ENCODE measurements at regions not wholly inside any gene's neighbourhood (a gene's known extent, or its start where the extent isn't known, plus 50 kb on each side); places are given as distances from the start of the nearest gene placed in this dataset.

DNA sequence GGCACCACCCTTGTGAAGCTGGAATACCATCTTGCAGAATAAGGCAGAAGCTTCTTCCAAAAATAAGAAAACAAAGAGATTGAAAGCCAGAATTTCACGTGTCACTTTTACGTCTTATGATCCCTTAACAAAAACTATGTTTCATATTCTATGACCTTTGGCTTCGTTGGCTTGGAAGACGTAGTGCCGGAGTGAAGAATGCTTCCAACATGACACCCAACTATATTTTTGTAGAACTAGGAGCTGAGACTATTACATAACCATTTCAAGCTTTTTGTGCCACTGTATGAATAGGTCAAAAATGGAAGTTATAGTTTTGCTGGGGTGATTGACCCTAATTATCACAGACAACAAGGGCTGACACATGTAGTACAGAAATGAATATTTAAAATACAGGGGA, 996.2 kb downstream of the ADGRL3 start:
- DNase-seq: no peak

GRCh38 chr4:62194342-62194741, 994.2 kb downstream of the ADGRL3 start:
- no peak for DNase-seq

GRCh38 chr4:62193761-62194160, 993.6 kb downstream of the ADGRL3 start:
- DNase-seq: no peak

DNA sequence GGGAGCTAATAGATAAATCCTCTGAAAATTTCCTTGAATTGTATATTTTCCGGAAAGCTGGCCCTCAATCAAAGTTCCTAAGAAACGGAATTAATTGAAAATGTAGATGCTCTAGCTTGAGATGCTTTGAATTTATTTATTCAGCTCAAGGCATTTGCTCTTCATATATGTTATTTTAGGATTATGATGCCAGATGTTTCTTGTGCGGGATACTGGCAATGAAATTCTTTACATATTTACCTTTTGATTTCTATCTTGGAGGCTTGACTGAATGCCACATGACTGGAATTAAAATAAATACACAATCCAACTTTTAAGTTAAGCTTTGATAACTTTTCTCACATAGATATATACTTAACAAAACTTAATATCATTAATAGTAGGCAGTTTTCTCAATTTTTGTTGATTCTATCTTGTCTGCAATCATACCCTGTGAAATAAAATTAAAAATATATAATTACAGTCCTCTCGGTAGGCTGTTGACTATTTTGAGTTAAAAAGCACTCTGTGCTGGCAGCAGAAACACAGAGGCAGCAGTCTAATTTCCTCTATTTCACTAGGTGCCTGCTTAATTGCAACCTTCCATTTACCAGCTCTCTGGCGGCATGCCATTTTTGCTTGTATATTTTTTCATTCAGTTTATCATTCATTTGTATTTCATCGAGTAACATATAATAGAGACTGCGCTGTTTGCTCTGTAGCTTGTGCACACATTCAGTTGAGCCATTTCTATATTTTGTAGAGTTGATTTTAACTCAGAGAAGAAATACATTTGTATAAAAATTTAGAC, 991.5 kb downstream of the ADGRL3 start:
- DNase-seq: peak in 1 of 2 experiments; percentile 2

GRCh38 chr4:62170235-62170634, 970.1 kb downstream of the ADGRL3 start:
- no peak for DNase-seq

GRCh38 chr4:62168681-62169080, 968.6 kb downstream of the ADGRL3 start:
- DNase-seq: no peak

DNA sequence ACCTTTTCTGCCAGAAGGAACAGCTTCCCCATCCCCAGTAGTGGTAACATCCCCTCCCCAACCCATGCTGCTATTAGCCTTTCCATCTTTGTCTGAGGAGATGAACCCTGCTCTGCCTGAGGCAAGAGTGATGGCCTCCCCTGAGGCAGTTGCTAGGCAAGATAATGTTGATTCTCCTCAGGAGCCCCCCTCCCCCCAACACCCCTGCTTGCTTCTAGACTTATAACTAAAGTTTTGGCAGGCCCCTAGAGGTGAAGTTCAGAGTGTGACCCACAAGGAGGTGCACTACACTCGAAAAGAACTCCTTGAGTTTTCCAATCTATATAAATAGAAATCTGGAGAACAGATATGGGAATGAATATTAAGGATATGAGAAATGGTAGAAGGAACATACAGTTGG, 962.5 kb downstream of the ADGRL3 start:
- DNase-seq: no peak

- DNase-seq: no peak
These were observed 961.3 kb downstream of the ADGRL3 start for GRCh38 chr4:62161446-62161845.

DNA sequence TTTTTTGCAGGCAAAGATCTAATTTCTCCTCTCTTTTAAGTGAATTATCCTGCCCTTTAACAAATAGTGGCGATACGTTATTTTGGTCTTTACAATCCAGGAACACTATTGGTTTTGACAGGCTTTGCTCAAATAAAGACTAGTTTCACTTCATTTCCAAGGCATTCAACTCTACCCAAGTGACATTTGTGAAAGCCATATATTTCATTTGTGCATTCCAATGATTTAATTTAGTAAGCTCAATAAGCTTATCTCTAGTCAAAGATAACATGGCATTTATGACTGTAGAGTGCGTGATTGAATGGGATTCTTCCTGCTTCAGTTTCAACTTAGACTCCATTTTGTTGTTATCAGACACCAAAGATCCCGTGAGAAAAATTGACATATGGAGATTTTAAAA, 959.8 kb downstream of the ADGRL3 start:
- DNase-seq: no peak

DNA sequence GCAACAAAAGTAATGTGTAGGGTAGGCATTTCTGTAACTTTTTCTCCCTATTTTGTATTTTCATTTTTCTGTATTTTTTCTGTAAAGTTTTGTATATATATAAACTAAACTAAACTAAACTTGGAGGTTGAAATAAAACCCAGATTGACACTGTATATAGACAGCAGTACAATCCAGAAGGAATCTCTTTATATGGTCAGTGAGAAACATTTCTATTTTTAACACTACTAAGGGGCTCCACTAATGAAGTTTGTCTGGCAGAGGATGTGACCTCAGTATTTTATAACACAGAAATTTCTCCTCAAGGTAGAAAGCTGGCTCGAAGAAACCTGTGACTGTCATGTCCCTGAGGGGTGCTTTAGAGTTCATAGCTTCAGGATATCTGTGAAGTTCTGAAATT, 959.2 kb downstream of the ADGRL3 start:
- DNase-seq: no peak

DNA sequence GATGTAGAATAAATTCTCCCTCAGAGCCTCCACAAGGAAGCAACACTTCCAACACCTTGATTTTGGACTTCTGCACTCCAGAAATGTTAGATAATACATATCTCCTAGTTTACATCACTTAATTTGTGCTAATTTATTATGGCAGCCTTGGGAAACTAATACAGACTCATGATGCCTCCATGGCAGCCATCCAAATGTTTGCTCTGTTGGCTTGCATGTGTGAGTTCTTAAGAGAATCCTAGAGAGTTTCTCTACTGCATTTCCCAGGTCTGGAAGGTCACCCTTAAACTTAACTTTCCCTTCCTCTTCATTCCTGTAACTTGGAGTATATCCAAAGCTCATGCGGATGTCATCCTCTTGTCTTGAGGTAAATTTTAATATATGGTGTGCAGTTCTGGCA, 956.1 kb downstream of the ADGRL3 start:
- DNase-seq: no peak

DNA sequence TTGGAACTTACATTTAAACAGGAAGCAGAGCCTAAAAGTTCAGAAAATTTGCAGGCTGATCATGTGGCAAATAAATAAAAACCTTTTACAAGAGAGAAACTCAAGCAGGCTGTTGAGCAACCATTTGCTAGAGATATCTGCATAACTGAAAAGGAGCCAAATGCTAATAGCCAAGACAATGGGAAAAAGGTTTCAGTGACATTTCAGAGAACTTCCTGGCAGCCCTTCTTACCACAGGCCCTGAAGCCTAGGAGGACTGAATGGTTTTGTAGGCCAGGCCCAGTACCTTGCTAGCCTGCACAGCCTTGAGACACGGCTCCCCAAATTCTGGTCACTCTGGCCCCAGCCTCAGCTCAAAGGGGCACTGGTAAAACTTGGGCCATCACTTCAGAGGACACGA, 945.1 kb downstream of the ADGRL3 start:
- no peak for DNase-seq

- DNase-seq: no peak
These were observed 944.3 kb downstream of the ADGRL3 start for GRCh38 chr4:62144431-62144830.

DNA sequence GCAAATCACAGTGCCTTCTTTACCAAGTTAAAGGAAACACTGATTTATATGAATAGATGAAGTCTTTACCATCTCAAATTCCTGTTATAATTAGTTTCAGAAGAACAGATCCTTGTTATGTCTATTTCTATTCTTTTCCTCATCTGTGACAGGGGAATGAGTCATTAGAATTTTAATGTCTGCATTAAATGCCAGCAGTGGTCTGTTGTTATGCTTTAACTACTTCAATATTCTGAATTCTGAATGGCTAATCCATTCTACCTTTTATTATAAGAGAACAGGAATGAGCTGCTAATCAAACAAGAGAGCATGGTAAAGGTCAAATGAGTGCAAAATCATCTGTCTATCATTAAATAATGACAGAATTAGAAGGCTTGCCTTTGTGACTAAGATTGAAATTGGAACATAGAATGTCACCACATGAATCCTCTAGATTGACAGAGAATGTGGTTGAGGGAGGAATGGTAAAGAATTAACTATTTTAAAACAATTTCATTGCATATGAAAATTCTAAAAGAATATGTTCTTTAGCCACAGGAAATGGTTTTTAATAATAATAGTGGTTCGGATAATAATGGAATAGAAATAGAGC, 935.5 kb downstream of the ADGRL3 start:
- DNase-seq: no peak

- DNase-seq: no peak
These were observed 933.9 kb downstream of the ADGRL3 start for GRCh38 chr4:62133977-62134376.

DNA sequence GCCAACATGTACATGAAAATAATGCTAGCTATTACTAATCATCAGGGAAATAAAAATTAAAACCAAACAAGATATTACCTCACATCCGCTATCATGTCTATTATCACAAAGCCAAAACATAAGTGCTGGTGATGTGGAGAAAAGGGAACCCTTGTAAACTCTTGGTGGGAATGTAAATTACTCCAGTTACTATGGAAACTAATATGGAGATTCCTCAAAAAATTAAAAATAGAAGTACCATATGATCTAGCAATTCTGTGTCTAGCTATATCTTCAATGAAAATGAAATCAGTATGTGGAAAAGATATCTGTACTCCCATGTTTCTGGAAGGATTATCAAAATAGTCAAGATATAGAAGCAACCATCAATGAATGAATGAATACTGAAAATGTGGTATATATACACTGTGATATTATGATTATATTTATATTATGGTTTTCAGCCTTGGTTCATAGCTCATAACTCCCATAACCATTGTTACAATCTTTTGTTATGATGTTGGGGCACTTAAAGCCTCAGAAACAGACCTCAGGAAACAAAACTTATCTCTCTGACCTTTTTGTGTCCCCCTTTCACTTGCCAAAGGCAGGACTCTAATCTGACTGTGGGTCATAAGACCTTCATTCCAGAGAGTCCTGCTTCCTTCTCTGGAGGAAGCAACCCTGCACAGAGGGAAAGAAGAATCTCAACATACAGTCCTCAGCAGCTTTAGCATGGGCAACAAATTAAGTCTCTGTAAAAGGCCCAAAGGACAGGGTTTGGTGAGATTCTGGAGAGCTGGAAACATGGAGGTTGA, 933.2 kb downstream of the ADGRL3 start:
- no peak for DNase-seq

GRCh38 chr4:62131049-62131448, 930.9 kb downstream of the ADGRL3 start:
- DNase-seq: no peak

GRCh38 chr4:62130637-62131036, 930.5 kb downstream of the ADGRL3 start:
- DNase-seq: peak; percentile 96 to 97

DNA sequence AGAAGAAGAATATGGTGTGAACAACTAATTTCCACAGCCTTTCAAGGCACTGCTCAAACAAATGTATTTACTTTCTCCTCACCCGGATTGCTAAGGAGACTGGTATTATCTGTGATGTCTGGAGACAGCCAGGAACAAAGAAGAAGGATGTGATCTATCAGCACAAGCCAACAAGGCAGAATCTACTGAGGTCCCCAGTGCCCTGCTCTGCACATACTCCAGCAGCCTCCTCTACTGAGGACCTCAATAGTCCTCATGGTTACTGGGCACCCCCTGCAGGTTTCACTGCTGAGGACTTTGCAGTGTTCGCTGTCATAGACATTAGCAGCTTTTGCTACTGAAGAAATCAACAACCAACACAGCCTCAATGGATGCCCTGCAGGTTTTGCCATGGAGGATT, 930.1 kb downstream of the ADGRL3 start:
- DNase-seq: no peak
